Left ventricle myocardium superior (tissue), 1 donor: ENCODE measurements at regions not wholly inside any gene's neighbourhood (a gene's known extent, or its start where the extent isn't known, plus 50 kb on each side); places are given as distances from the start of the nearest gene placed in this dataset.
"Not testable (repeated sequence)": the region's sequence is repeated elsewhere in the genome, so short reads cannot be mapped to it uniquely, and the experiment has no call there.

Experiments used
- ATAC-seq: fragments of 200-7000 bp; cut with Tn5 transposase; one replicate; pipeline ENCODE4 v1.9.1; 2020; ENCODE audit warnings: mild to moderate bottlenecking, moderate library complexity
- DNase-seq: peaks from one replicate; pipeline ENCODE4 v3.0.0-alpha.2; 2020
- intact Hi-C: fragments of 100-400 bp; cut with micrococcal nuclease; formaldehyde crosslinking; loops from one replicate; pipeline ENCODE4 v1.11.0; 2022
- donor health status: DM: no; HTN: yes; CAD: no; lungs with severe emphysema.

DNA sequence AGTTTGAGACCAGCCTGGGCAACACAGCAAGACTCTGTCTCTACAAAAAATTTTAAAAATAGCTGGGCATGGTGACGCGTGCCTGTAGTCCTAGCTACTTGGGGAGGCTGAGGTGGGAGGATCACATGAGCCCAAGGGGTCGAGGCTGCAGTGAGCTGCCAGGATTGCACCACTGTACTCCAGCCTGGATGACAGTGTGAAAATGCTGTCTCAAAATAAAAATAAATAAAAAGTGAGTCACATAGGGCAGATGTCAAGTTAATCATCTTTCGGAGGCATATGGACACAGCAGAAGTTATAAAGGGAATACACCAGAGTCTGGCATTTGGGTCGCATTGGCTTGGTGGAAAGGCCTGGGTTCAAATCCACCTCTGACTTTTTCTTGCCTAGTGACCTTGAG is 92.7 kb downstream of the PHETA1 start:
- no peak for ATAC-seq
- intact Hi-C loops, result no loop called here
- DNase-seq, result no peak

DNA sequence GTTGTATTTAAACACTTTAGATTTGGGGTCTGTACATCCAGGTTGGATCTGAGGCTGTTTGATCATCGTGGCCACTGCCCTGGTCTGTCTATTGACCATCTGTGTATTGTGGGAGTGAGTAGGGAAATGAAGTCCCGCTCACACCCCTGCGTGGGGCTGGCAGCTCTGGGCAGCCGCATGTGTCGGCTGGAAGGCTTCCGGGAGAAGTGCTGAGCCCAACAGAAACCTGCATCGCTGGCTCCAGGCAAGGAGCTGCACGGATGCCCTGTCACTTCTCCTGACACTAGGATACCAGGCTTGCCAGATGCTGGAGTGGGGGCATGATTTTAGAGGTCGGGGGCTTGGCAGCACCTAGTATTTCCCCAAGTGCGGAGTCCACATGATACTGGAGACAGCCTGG is 93.6 kb downstream of the PHETA1 start:
- intact Hi-C loops, result no loop called here
- ATAC-seq, result no peak
- DNase-seq, result no peak

- intact Hi-C loops, result no loop called here
- ATAC-seq (no peak), DNase-seq (no peak)
Measured at GRCh38 chr12:111274777-111275176, 94.1 kb downstream of the PHETA1 start.

DNA sequence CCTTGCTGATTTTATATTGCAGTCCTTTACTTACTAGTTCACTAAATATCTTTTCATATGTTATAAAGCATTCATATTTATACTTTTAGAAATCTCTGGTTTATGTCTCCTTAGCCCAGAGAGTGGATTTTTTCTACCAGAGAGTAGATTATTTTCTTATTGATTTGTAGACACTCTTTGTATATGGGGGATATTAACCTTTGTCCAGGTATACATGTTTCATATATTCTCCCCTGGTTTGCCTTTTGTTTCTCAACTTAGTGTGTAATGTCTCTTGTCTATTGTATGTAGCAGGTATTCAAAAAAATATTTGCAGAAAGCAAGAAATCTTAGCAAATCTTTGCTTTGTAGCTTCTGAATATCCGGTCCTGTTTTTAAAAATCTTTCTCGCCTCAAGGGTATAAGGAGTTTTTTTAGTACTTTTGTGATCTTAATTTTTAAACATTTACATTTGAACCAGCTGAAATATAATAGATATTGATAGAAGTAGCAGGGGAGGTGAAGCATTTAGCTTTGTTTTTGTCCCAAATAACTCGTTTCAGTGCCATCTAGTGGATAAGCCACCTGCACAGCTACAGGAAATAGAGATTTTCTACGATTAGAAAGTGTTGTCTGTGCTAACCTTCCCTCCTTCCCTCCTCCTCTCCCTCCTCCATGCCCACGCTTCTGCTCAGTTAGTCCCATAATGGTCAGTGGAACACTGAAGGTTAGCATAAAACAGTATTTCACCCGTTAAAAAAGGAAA is 97.0 kb downstream of the PHETA1 start:
- intact Hi-C loops, result no loop called here
- DNase-seq (no peak), ATAC-seq (no peak)

- DNase-seq, result no peak
- no peak for ATAC-seq
- intact Hi-C loops, result no loop called here
Measured at GRCh38 chr12:111270774-111271173, 98.1 kb downstream of the PHETA1 start.

DNA sequence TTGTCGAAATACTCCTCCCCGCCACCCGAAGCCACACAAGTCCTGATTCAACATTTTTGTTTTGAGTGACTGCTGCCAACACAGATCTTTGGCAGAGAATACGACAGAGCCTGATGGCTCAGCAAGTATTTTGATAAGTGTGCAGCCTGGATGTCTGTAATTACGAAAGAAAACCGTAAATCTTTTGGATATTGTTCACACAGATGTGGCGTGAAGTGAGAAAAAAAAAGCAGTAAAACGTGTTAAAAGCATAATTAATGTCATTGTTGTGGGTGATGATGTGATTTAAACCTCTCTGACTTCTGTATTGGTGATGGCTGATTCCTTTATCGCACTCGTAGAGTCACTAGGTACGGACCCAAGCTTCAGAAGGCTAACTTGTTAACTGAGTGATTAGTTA is 98.7 kb downstream of the PHETA1 start:
- ATAC-seq (no peak), DNase-seq (no peak)
- intact Hi-C loops, result no loop called here

GRCh38 chr12:111269718-111270117 is 99.2 kb downstream of the PHETA1 start:
- DNase-seq, result no peak
- peak; percentile 46 for ATAC-seq
- intact Hi-C loops, result no loop called here

DNA sequence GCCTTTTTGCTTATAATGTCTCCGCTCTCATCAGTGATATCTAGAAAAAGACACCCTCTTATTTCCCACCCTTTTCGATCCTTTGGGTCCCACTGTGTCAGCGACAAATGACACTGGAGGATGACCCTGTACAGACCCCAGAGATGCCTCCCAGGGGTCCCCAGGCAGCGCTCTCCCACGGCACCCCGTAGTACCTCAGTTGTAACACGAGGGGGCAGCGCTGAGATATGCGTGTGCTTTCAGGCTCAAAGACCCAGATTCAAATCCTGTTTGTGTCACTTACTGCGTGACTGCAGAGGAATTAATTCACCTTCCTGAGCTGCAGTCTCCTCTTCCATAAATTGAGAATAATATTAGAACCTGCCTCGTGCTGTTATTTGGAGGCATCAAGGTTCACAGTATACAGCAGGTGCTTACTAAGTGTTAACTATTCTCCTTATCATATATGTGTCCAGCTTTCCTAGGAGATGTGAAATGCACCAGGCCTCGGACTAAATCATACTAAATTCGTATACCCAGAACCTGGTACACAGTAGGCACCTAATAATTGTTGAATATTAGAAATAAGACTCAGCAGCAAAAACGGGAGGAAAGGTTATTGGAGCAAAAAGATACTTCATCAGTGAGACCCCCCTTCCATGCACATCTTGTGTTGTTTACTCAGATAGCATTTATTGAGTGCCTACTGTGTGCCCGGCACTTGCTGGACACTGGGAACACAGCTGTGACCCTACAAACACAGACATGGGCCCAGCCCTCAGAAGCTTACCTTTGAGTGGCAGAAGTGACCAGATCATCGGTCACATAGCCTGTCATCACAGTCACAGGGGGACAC is 99.9 kb downstream of the PHETA1 start:
- ATAC-seq (no peak), DNase-seq (no peak)
- intact Hi-C loops, result no loop called here

DNA sequence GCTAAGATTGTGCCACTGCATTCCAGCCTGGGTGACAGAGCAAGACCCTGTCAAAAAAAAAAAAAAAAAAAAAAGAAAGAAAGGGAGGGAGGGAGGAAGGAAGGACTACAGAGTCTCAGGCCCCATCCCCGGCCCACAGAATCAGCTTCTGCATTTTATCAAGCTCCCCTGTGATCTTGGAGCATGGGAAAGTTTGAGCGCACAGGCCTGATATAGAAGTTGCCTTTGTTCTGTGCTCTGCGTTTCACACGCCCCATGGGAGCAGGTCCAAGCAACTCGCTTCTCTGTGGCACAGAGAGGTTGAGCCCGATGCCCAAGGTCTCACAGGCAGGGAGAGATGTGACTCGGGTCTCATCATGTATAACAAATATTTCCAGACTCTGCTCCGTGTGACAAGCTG is 101.8 kb downstream of the PHETA1 start:
- peak; percentile 28 for ATAC-seq
- DNase-seq, result no peak
- intact Hi-C loops, result no loop called here

DNA sequence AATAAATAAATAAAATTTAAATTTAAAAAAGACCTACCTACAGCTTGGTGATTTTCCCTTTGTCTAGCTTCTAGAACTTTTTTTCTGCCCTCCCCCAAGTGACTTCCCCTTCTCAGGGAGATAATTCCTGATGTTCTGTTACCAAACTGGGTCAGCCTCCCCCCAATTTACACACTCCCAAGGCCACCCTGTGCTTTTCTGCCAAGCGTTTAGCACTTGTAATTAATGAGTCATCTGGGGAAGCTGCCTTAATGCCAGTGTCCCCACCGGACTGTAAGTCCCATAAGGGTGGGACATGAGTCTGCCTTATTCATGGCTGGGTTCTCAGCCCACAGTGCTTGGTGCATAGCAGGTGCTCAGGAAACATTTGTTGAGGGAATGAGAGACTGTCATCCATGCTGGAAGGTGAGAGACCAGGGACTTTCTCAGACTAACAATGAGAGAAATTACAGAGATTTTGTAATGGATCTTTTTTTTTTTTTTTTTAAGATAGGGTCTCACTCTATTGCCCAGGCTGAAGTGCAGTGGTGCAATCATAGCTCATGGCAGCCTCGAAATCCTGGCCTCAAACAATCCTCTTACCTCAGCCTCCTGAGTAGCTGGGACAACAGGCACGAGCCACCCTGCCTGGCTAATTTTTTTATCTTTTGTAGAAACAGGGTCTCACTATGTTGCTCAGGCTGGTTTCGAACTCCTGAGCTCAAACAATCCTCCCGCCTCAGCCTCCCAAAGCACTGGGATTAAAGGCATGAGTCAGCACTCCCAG is 106.8 kb downstream of the PHETA1 start:
- intact Hi-C loops, result no loop called here
- ATAC-seq, result no peak
- DNase-seq, result no peak

DNA sequence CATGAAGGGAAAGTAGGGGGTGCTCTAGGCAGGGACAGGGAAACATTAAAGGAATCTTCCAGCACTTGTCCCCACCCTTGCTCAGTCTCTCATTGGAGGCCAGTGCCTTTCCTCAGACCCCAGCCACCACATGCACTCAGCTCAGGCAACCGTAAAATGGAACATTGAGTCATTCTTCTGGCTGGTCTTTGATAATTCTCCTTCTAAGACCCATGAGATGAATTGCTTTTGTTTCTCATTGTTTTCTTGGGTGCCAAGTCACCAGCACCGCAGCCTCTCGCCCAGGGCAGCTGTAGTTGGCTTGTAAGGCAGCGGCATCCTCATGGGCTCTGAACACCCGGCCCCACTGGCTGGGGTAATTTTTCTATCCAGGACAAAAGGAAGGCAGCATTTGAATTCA is 108.2 kb downstream of the PHETA1 start:
- DNase-seq (no peak), ATAC-seq (no peak)
- intact Hi-C loops, result no loop called here

- intact Hi-C loops, result no loop called here
- no peak for ATAC-seq
Measured at GRCh38 chr12:111259231-111259630, 109.7 kb downstream of the PHETA1 start.

DNA sequence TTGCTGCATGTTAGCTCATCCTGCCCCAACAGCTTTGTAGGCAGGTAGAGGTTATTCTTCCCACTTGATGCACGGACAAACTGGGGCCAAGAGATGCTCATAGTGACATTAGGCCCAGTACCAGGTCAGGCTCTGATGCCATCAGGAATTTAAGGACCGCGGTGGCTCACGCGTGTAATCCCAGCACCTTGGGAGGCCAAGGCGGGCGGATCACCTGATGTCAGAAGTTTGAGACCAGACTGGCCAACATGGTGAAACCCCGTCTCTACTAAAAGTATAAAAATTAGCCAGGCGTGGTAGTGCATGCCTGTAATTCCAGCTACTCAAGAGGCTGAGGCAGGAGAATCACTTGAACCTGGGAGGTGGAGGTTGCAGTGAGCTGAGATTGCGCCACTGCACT is 110.8 kb downstream of the PHETA1 start:
- intact Hi-C loops, ATAC-seq, DNase-seq: not testable (repeated sequence)

More at GRCh38 chr12:111259231-111259630, 109.7 kb downstream of the PHETA1 start:
- DNase-seq, result no peak

- ATAC-seq (no peak), DNase-seq (no peak)
- intact Hi-C loops, result no loop called here
Measured at GRCh38 chr12:111257435-111257902, 111.4 kb downstream of the PHETA1 start.

DNA sequence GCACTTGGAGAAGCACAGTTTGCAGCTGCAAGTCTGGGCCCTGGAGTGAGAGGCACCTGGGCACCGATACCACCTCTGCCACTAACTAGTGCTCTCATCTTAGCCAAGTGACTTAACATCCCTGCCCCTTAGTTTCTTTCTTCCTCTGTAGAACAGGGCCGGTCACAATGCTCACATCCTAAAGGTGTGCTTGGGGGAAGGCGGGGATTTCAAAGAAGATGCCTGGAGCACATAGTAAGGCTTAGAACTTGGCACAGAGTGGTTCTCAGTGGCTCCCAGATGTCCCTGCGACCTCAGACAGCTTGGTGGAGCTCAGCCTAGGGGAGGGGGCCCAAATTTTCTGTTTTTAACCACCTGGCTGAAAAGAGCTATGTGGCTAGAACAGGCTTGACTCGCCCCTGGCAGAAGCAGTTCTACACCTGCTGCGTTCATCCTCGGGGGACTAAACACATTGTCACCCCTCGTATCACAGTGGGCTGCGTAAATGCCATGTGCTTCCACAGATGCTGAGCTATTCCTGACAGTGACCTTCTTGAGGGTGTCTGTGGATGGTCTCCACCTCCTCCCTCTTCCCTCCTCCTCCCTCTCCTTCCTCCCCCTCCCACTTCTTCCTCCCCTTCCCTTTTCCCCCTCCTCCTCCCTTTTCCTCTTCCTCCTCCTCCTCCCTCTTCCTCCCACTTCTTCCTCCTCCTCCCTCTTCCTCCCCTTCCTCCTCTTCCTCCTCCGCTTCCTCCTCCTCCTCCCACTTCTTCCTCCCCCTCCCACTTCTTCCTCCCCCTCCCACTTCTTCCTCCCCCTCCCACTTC is 112.1 kb downstream of the PHETA1 start:
- intact Hi-C loops, result no loop called here
- ATAC-seq, result no peak

DNA sequence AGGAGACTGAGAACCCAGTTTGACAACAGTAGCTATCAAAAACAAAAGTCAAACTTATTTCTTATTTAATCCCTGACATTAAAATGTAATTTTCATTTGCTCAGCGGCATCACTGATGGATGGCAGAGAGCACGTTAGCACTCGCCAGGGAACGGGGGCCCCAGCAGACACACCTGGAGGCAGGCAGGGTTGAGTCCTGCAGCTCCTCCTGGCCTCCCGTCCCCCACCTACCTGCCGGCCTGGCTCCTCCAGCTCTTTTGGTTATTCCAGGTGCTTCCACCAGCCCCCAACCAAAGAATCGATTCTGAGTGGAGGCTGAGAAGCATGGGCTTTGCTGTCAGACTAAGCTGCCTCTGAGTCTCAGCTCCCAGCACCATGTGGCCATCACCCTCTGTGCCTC is 113.6 kb downstream of the PHETA1 start:
- intact Hi-C loops, result no loop called here

More for the DNA sequence above, 112.1 kb downstream of the PHETA1 start:
- no peak for DNase-seq

DNA sequence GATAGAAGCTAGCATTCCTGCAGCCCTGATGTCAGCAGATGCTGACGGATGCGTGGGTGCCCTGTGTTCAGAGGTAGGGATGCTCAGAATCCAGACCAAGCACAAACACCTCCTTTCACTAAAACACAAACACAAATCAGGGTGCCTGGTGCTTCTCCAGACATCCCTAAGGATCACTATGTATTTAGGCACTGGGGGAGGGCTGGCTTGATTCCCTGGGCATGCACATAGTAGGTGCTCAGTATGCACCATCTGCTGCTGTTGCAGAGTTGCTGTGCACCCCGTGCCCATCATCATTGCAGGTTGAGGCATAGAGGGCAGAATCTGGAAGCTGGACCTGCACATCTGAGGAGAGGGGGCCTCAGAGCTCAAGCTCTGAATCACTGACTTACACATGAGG is 114.8 kb downstream of the PHETA1 start:
- intact Hi-C loops, result no loop called here
- ATAC-seq (no peak), DNase-seq (no peak)

More for the DNA sequence above, 113.6 kb downstream of the PHETA1 start:
- ATAC-seq (no peak), DNase-seq (no peak)

DNA sequence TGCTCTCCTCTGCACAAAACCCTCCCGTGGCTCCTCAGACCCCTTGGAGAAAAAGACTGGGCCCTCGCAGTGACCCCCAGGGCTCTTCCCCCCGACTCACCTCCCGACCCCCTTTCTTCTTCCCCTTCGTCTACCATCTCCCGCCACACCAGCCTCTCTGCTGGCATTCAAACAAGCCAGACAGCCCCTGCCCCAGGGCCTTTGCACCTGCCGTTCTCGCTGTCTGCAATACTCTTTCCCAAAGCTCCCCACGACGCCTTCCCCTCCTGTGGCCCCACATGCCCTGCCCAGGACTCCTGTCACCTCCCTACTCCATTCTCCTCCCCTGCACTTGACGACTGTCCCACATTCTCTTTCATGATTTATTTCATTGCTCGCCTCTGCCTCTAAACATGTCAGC is 115.7 kb downstream of the PHETA1 start:
- intact Hi-C loops, result no loop called here
- no peak for DNase-seq
- no peak for ATAC-seq

- no peak for ATAC-seq
- no peak for DNase-seq
- intact Hi-C loops, result no loop called here
Measured at GRCh38 chr12:111251787-111252186, 117.1 kb downstream of the PHETA1 start.
